T-helper 17 cell (primary cell): ENCODE measurements at regions not wholly inside any gene's neighbourhood (a gene's known extent, or its start where the extent isn't known, plus 50 kb on each side); places are given as distances from the start of the nearest gene placed in this dataset.
"Not testable (repeated sequence)": the region's sequence is repeated elsewhere in the genome, so short reads cannot be mapped to it uniquely, and the experiment has no call there.

Experiments used
- ATAC-seq: fragments of 150-1000 bp; cut with Tn5 transposase; 2 replicates; pipeline ENCODE4 v1.10.0; 2021; ENCODE audit warnings: mild to moderate bottlenecking, moderate library complexity
- DNase-seq, 3 donors: peaks; one replicate each; pipeline versions ENCODE4 v3.0.0 to v3.0.0-alpha.2; 2020 to 2021
- H3K9me3 ChIP-seq: one replicate; pipeline ENCODE4 v1.7.0; 2013; ENCODE audit warnings: low read length, mild to moderate bottlenecking; ENCODE audit not compliant: control insufficient read depth, poor library complexity, severe bottlenecking
- H3K27ac Mint-ChIP-seq: one replicate; pipeline ENCODE4 v1.8.0; 2022; ENCODE audit warnings: mild to moderate bottlenecking, moderate library complexity, mixed read lengths
- H3K27me3 Mint-ChIP-seq: one replicate; pipeline ENCODE4 v1.8.0; 2022; ENCODE audit warnings: mixed read lengths
- H3K36me3 Mint-ChIP-seq: one replicate; pipeline ENCODE4 v1.8.0; 2022; ENCODE audit warnings: low read depth, mixed read lengths
- H3K4me1 Mint-ChIP-seq: one replicate; pipeline ENCODE4 v1.8.0; 2022; ENCODE audit warnings: mild to moderate bottlenecking, mixed read lengths
- H3K4me3 Mint-ChIP-seq: one replicate; pipeline ENCODE4 v1.8.0; 2022; ENCODE audit warnings: mild to moderate bottlenecking, moderate library complexity, mixed read lengths

DNA sequence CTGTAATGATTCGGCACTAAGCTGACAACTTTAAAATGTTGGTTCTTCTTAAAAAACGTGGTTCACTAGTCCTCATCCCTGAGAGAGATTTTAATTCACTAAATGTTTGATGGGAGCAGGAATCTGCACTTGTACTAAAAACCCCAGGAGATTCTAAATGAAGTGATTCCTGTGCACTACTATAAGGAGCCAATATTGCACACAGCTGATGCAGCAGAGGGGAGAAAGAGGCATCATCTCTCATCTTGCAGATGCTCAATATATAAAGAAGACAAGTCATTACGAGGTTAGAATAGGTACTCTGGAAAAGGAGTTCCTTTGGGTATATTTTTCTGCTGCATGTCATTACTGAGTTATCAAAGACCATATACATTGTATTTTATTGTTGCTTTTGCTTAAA, 207.6 kb upstream of the RASGEF1B start:
- H3K36me3 Mint-ChIP-seq = no peaks in the 10 kb centered on the region
- H3K4me1 Mint-ChIP-seq = no peaks in the 10 kb centered on the region
- peaks cover 6% of the 10 kb centered on the region for H3K27me3 Mint-ChIP-seq
- ATAC-seq (no peak), DNase-seq (no peak)
- H3K4me3 Mint-ChIP-seq = no peak overlapping the region
- no peaks in the 10 kb centered on the region for H3K9me3 ChIP-seq
- H3K27ac Mint-ChIP-seq = no peak overlapping the region

DNA sequence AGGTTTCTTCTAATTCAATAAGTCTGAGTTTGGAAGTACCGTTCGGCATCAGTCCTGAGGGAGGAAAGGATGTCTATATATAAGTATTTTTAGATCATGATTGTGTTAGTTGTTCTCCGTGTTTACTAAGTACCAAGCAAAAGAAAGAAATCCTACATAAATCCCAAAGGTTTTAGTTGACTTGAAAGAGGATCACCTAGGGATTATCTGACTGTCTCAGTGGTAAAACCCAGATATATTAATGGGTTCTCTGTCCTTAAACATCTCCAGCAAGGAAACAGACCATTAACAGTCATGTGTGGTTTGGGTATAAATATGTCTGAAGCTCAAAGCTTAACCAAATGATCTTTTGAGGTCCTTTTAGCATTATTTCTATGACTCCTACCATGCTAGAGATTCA, 207.1 kb upstream of the RASGEF1B start:
- DNase-seq (no peak), ATAC-seq (no peak)
- Mint-ChIP-seq H3K27me3 (peaks cover 8% of the 10 kb centered on the region), H3K27ac (no peak overlapping the region), H3K4me1 (no peaks in the 10 kb centered on the region), H3K36me3 (no peaks in the 10 kb centered on the region), H3K4me3 (no peak overlapping the region)
- no peaks in the 10 kb centered on the region for H3K9me3 ChIP-seq

DNA sequence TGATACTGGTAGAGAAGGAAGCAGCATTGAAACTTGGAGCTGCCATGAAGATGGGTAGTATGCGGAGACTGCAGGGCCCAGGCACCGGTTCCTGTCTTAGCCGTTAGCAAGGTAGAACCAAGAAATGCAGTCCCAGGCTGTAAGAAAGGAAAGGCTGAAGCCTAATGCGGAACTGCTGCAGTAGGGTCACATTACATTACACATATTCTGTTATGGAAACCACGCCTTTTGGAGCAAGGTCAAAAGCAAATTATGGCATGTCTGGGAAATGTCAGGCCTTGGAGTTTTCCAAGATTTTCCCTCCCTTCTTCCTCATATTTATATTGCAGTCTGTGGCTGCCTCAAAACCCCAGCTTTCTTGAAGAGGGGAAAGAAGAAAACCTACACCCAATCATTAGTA, 204.8 kb upstream of the RASGEF1B start:
- H3K4me3 Mint-ChIP-seq = no peak overlapping the region
- ATAC-seq = no peak
- H3K36me3 Mint-ChIP-seq = no peaks in the 10 kb centered on the region
- DNase-seq = no peak
- no peaks in the 10 kb centered on the region for H3K9me3 ChIP-seq
- peaks cover 15% of the 10 kb centered on the region for H3K27me3 Mint-ChIP-seq
- H3K4me1 Mint-ChIP-seq = no peaks in the 10 kb centered on the region
- no peak overlapping the region for H3K27ac Mint-ChIP-seq

DNA sequence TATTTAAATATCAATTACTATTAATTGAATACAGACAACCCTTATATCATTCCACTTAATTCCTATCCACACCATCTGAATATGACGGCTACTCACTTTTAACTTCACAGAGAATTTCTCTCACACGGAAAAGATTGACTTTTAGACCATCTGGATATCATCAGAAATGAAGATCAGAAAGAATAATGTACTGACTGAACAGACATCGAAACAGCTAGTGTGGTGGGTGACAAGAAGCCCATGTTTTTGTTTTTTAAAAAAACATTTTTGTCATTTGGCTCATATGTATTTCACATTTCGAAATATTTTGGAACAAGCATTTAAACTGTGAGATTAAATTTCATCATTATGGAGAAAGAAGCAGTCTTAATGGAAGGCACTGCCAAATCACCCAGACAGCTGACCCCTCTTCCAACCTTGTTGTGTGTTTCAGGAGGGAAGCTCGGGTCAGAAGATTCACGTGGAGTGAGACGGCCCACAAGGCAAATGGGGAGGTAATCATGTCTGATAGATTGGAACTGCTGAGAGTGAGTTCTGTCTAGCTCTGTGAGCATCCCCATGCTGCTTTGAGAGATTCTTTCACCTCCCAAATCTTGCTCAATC, 204.2 kb upstream of the RASGEF1B start:
- no peaks in the 10 kb centered on the region for H3K9me3 ChIP-seq
- ATAC-seq (no peak), DNase-seq (no peak)
- no peaks in the 10 kb centered on the region for H3K36me3 Mint-ChIP-seq
- peaks cover 15% of the 10 kb centered on the region for H3K27me3 Mint-ChIP-seq
- H3K27ac Mint-ChIP-seq = no peak overlapping the region
- no peaks in the 10 kb centered on the region for H3K4me1 Mint-ChIP-seq
- no peak overlapping the region for H3K4me3 Mint-ChIP-seq

DNA sequence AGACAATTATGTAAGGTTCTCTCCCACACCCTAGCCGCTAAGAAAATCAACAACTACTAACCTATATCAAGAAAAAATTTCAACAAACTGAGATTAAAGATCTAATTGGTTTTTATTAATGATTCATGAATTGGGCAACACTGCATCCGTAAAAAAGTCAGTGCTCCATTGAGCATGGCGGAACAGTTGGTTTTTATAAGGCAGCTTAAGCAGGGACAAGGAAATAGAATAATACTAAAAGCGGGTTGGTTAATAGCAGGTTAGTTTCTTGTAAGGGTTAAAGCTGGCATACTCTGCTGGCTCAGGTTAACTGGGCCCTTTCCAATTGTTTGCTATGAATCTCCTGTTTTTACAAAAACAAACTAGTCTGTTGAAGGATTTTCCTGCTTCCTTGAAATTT, 202.3 kb upstream of the RASGEF1B start:
- H3K9me3 ChIP-seq = no peaks in the 10 kb centered on the region
- H3K4me1 Mint-ChIP-seq = no peaks in the 10 kb centered on the region
- H3K27me3 Mint-ChIP-seq = peaks cover 9% of the 10 kb centered on the region
- ATAC-seq (no peak), DNase-seq (no peak)
- no peak overlapping the region for H3K4me3 Mint-ChIP-seq
- no peaks in the 10 kb centered on the region for H3K36me3 Mint-ChIP-seq
- no peak overlapping the region for H3K27ac Mint-ChIP-seq

DNA sequence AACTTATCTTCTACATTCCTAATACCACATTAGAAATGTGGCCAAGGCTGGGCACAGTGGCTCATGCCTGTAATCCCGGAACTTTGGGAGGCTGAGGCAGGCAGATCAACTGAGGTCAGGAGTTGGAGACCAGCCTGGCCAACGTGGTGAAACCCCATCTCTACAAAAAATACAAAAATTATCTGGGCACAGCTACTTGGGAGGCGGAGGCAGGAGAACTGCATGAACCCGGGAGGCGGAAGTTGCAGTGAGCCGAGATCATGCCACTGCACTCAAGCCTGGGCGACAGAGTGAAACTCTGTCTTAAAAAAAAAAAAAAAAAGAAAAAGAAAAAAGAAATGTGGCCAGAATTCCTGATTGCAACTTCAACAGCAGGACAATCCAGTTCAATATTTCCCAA, 196.6 kb upstream of the RASGEF1B start:
- H3K4me1 Mint-ChIP-seq, ATAC-seq, H3K9me3 ChIP-seq, DNase-seq, H3K4me3 Mint-ChIP-seq, H3K36me3 Mint-ChIP-seq, H3K27ac Mint-ChIP-seq: not testable (repeated sequence)
- peaks cover 27% of the 10 kb centered on the region for H3K27me3 Mint-ChIP-seq

DNA sequence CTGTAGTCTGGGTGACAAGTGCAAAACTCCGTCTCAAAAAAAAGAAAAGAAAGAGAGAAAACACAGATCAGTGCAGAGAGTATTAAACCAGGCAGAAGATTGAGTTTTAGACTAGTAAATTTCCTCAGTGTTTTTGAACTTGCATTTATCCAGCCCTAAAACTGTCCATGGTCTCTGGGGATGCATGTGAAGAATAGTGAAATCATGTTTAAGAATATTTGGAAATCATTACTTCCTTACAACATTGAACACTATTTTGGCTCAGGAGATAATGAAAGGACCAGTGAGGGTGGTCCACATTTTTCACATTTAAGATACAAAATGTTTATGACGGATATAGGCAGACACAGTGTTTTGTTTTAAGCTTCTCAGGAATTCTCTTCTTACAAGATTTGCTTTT, 195.8 kb upstream of the RASGEF1B start:
- no peaks in the 10 kb centered on the region for H3K9me3 ChIP-seq
- DNase-seq (no peak), ATAC-seq (no peak)
- no peak overlapping the region for H3K27ac Mint-ChIP-seq
- H3K36me3 Mint-ChIP-seq = no peaks in the 10 kb centered on the region
- no peaks in the 10 kb centered on the region for H3K4me1 Mint-ChIP-seq
- H3K27me3 Mint-ChIP-seq = peaks cover 32% of the 10 kb centered on the region
- no peak overlapping the region for H3K4me3 Mint-ChIP-seq

DNA sequence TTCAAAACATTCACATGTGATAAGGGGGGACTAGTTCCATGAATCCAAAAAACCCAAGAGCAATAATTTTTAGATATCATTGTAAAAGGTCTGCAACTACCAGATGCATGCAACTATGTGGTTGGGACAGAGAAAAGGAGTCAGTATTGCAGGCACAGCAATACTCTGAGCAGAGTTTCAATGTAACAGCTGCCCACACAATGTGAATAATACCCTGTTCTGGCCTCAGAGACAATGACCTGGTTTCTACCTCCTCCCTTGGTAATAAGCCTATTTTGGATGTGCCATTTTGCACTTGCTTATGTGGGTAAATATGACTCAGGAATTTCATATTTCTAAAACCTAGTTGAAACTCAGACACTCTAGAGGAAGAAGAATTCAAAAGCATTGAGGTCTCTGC, 194.8 kb upstream of the RASGEF1B start:
- H3K36me3 Mint-ChIP-seq = no peaks in the 10 kb centered on the region
- H3K9me3 ChIP-seq = no peaks in the 10 kb centered on the region
- H3K27me3 Mint-ChIP-seq = peaks cover 34% of the 10 kb centered on the region
- no peak for ATAC-seq
- H3K27ac Mint-ChIP-seq = no peak overlapping the region
- DNase-seq = no peak
- no peak overlapping the region for H3K4me3 Mint-ChIP-seq
- H3K4me1 Mint-ChIP-seq = no peaks in the 10 kb centered on the region

DNA sequence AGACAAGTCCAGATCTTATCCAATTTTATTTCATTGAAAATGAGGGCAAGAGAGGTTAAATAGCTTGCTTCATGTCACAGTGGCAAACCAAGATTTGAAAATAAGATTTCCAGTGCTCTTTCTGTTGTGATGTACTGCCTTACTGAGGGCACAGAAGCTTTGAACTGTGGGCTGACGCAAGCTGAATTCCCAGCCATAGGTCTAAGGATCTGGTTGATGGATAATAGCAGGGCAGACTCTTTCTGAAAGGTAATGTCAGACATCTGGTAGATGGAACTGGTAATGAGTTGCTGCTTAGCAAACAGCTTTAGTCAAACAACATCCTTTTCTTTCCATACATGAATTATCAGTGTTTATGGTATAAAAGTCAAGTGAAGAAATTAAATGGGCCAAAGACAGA, 193.9 kb upstream of the RASGEF1B start:
- no peaks in the 10 kb centered on the region for H3K4me1 Mint-ChIP-seq
- no peaks in the 10 kb centered on the region for H3K9me3 ChIP-seq
- no peak for DNase-seq
- peaks cover 36% of the 10 kb centered on the region for H3K27me3 Mint-ChIP-seq
- H3K36me3 Mint-ChIP-seq = no peaks in the 10 kb centered on the region
- H3K4me3 Mint-ChIP-seq = no peak overlapping the region
- no peak for ATAC-seq
- no peak overlapping the region for H3K27ac Mint-ChIP-seq

DNA sequence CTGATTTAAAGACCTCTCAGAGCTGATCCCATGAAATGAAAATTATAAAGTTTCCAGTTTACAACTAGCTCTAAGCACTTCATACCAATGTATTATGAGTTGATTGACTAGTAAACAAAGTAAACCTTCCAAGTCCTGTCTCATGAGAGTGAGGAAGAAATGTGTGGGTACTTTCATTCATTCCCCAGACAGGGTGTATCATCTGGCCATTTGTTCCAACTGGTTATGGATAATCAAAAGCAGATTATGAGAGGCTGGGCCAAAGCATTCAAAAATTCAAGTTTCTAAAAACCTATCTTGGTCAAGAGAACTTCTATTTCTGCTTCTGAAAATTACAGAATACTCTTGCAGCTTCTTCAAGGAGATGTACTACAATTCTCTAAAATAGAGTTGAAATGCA, 193.3 kb upstream of the RASGEF1B start:
- no peak for ATAC-seq

DNA sequence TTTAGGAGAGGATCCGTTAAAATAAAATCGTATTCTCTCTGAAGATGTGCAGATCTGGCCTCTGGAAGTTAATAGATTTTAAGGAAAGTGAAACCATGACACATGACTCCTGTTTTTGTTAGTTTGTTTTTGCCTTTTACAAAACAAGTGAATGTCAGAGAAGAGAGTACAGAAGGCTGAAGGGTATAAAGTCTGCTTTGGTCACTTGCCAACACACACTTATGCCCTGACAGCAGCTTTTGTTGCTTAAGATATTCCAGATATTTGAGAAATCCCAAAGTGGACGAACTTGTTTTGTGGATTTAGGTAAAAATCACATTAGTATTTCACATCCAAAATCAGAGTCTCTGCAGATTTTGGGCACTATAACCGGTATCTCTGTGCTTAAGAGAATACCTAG, 192.4 kb upstream of the RASGEF1B start:
- ATAC-seq = no peak
- H3K27me3 Mint-ChIP-seq = peaks cover 42% of the 10 kb centered on the region
- no peak overlapping the region for H3K4me3 Mint-ChIP-seq
- no peak overlapping the region for H3K27ac Mint-ChIP-seq
- no peak for DNase-seq
- no peaks in the 10 kb centered on the region for H3K9me3 ChIP-seq
- no peaks in the 10 kb centered on the region for H3K4me1 Mint-ChIP-seq
- no peaks in the 10 kb centered on the region for H3K36me3 Mint-ChIP-seq

More for the DNA sequence above, 193.3 kb upstream of the RASGEF1B start:
- H3K4me3 Mint-ChIP-seq = no peak overlapping the region
- H3K4me1 Mint-ChIP-seq = no peaks in the 10 kb centered on the region
- H3K27ac Mint-ChIP-seq = no peak overlapping the region
- DNase-seq = no peak
- H3K36me3 Mint-ChIP-seq = no peaks in the 10 kb centered on the region
- peaks cover 42% of the 10 kb centered on the region for H3K27me3 Mint-ChIP-seq
- no peaks in the 10 kb centered on the region for H3K9me3 ChIP-seq

DNA sequence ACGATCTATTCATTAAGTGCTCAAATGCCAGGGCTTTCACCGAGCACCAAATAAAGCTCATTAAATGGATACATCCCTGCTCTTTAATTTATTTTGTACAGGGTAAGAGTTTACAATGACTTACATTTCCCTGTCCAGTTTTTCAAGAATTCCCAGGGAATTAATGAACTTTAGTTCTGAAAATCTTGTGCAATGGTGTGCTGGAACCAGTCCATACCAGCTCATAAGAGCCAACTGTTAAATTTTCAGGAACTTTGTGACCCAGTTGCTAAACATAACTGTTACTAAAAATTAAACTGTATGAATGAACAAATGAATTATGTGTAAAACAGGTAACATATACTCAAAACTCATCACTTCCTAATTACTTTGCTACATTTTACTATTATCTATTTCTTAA, 191.7 kb upstream of the RASGEF1B start:
- no peak overlapping the region for H3K27ac Mint-ChIP-seq
- no peaks in the 10 kb centered on the region for H3K36me3 Mint-ChIP-seq
- H3K4me3 Mint-ChIP-seq = no peak overlapping the region
- peaks cover 42% of the 10 kb centered on the region for H3K27me3 Mint-ChIP-seq
- DNase-seq = no peak
- no peaks in the 10 kb centered on the region for H3K9me3 ChIP-seq
- no peak for ATAC-seq
- H3K4me1 Mint-ChIP-seq = no peaks in the 10 kb centered on the region

DNA sequence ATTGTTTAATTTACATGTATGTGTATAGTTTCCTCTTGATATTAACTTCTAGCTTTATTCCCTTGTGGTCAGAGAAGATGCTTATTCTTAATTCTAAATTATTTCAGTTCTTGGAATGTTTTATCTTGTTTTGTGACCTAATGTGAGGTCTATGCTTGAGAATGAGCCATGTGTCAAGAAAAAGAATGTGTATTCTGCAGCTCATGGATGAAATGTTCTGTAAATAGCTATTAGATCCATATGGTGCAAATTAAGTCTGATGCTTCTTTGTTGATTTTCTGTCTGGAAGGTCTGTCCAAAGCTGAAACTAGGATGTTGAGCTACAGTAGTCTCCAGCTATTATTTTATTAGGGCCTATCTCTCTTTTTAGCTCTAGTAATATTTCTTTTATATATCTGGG, 187.3 kb upstream of the RASGEF1B start:
- no peaks in the 10 kb centered on the region for H3K4me1 Mint-ChIP-seq
- no peak overlapping the region for H3K4me3 Mint-ChIP-seq
- H3K27ac Mint-ChIP-seq = no peak overlapping the region
- H3K9me3 ChIP-seq = no peaks in the 10 kb centered on the region
- ATAC-seq (no peak), DNase-seq (no peak)
- no peaks in the 10 kb centered on the region for H3K36me3 Mint-ChIP-seq
- H3K27me3 Mint-ChIP-seq = peaks cover 22% of the 10 kb centered on the region

DNA sequence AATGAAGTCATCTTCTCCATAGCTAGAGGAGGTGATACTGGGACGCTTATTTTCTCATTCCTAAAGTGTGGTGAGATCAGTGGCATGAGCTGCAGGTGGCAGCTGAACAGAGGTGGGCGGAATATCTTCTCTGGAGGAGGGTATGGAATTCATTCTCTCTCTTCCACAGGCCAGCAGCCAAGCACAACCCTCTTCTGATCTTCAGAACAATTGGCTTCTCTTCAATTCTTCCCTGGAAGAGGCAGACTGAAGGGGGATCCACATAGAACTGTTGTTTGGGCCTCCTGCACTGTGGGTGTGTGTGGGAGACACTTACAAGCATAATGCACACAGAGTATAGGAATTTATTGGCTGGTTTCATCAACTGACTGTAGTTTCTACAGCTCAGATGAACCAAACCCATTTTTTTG, 180.4 kb upstream of the RASGEF1B start:
- H3K36me3 Mint-ChIP-seq = no peaks in the 10 kb centered on the region
- H3K9me3 ChIP-seq = no peaks in the 10 kb centered on the region
- no peaks in the 10 kb centered on the region for H3K27me3 Mint-ChIP-seq
- H3K27ac Mint-ChIP-seq = no peak overlapping the region
- DNase-seq = no peak
- peaks cover 12% of the 10 kb centered on the region for H3K4me1 Mint-ChIP-seq
- ATAC-seq = no peak
- H3K4me3 Mint-ChIP-seq = no peak overlapping the region
